ENCODE measurements at regions not wholly inside any gene's neighbourhood (a gene's known extent, or its start where the extent isn't known, plus 50 kb on each side); places are given as distances from the start of the nearest gene placed in this dataset.

DNA sequence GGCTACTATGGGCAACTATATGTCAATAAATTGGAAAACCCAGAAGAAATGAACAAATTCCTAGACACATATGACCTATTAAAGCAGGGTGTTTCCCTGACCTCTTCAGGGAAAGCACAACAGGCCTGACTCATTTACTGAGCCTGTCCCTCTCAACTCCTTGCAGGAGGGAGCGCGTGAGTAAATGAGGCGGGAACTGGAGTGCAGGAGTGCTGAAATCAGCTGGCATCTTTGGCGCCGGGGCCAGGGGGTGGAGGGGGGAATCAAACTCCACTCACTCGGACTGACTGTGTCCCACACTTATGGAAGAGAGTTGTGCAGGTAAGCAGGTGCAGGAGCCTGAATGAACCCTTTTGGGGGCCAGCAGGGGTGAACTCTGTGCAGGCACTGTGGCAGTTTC lies 671.2 kb upstream of the PTCHD4 start:
- DNase-seq (ENCODE audit: extremely low read depth in 1 of 11, low read depth in 9 of 11, low spot score in 4 of 11): no peak

GRCh38 chr6:48777411-48777810 lies 666.4 kb upstream of the PTCHD4 start:
- DNase-seq (ENCODE audit: extremely low read depth in 1 of 11, low read depth in 9 of 11, low spot score in 4 of 11): no peak

DNA sequence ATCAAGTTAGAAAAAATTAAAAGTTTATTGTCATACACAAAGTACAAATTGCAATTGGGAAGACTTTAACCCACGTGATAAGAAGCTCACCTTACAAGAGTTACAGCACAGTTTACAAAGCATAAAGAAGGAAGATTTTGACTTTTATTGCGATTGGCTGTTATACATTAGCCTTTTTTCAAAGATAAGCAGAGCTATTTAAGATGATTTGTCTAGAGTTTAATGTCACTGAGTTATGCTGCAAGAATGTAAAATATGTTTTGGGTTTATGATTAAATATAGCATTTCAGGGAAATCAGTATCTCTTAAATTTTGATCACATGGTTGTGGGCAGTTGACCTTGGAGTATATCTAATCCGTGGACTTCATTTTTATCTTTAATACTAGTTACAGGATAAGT lies 664.2 kb upstream of the PTCHD4 start:
- DNase-seq (ENCODE audit: extremely low read depth in 1 of 11, low read depth in 9 of 11, low spot score in 4 of 11): no peak

GRCh38 chr6:48774276-48774675 lies 663.3 kb upstream of the PTCHD4 start:
- DNase-seq (ENCODE audit: extremely low read depth in 1 of 11, low read depth in 9 of 11, low spot score in 4 of 11): no peak

GRCh38 chr6:48766349-48766748 lies 655.4 kb upstream of the PTCHD4 start:
- DNase-seq (ENCODE audit: extremely low read depth in 1 of 11, low read depth in 9 of 11, low spot score in 4 of 11): no peak

DNA sequence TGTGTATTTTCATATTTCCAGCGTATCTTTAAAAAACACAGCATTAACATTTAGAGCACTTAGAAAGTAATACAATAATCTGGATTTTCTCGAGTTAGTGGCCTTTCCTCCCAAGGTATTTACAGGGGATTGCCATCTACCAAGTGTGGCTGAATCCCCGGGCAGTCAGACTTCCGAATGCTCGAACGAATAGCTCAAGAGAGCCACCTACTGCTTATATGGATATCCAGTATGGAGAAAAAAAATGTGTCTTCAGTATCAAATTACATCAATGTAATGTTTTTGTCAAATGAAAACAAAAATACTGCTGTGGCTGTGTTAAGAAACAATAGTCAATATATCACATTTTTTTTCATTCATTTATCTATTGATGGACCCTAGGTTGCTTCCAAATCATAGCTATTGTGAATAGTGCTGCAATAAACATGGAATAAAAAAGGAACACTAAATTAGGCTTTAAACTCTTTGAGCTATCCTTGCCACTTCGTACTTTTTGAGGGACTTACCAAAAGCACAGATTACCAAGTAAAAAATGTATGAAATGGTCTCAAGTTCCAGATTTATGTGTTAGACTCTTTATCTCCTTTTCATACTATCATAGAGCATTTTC lies 654.5 kb upstream of the PTCHD4 start:
- DNase-seq (ENCODE audit: extremely low read depth in 1 of 11, low read depth in 9 of 11, low spot score in 4 of 11): peak; percentile 17 to 60 (median 40)

DNA sequence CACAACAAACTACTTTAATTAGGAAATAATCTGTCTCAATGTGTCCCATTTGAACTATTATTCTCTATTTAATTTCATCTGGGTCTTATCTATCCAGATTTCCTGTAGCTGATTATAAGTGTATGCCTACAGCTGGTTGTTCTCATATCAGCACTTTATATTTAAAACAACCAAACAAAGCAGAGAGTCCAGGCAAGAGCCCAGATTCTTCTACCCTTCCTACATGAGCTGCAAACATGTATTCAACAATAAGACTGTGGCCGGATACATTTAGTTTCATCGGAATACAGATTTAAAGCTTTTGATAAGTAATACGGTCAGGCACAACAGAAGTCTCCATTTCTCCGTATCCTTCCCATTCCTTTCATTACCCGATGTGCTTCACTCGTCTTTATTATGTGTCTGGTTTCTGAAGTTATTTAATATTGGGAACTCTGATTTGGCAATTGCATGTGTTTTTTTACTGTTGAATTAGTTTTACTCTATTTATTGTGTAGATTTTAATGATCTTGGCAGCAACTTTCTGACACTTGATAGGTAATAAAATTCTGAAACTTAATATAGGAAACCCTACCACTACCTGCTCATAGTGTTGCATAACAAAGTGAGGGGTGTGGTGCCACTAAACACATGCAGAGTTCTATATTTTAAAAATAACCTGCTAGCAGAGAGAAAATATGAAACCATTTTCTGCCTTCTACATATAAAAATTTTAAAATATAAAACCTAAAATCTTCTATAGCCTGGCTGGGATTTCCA lies 653.5 kb upstream of the PTCHD4 start:
- no peak for DNase-seq (ENCODE audit: extremely low read depth in 1 of 11, low read depth in 9 of 11, low spot score in 4 of 11)

- no peak for DNase-seq (ENCODE audit: extremely low read depth in 1 of 11, low read depth in 9 of 11, low spot score in 4 of 11)
Observed at GRCh38 chr6:48757661-48758060, 646.7 kb upstream of the PTCHD4 start.

GRCh38 chr6:48755315-48755714 lies 644.3 kb upstream of the PTCHD4 start:
- DNase-seq (ENCODE audit: extremely low read depth in 1 of 11, low read depth in 9 of 11, low spot score in 4 of 11): no peak

- DNase-seq (ENCODE audit: extremely low read depth in 1 of 11, low read depth in 9 of 11, low spot score in 4 of 11): no peak
Observed at GRCh38 chr6:48754641-48755040, 643.6 kb upstream of the PTCHD4 start.

- no peak for DNase-seq (ENCODE audit: extremely low read depth in 1 of 11, low read depth in 9 of 11, low spot score in 4 of 11)
Observed at GRCh38 chr6:48750861-48751260, 639.9 kb upstream of the PTCHD4 start.

GRCh38 chr6:48747471-48747870 lies 636.5 kb upstream of the PTCHD4 start:
- no peak for DNase-seq (ENCODE audit: extremely low read depth in 1 of 11, low read depth in 9 of 11, low spot score in 4 of 11)

DNA sequence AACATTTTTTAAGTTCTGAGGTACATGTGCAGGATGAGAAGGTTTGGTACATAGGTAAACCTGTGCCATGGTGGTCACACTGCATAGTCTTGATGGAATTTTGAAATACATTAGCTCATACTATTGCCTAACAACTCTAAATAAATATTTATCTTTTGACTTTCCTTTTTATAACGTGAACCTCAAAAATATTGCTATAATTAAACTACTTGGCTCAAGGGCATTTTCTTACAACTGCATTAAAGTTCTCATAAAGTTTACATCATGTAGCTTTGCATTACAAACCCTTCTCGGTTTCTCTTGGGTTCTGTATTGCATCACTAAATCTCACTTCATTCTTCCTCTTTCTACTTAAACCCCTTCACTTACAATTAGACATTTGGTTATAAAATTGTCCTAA lies 636.0 kb upstream of the PTCHD4 start:
- DNase-seq (ENCODE audit: extremely low read depth in 1 of 11, low read depth in 9 of 11, low spot score in 4 of 11): no peak

DNA sequence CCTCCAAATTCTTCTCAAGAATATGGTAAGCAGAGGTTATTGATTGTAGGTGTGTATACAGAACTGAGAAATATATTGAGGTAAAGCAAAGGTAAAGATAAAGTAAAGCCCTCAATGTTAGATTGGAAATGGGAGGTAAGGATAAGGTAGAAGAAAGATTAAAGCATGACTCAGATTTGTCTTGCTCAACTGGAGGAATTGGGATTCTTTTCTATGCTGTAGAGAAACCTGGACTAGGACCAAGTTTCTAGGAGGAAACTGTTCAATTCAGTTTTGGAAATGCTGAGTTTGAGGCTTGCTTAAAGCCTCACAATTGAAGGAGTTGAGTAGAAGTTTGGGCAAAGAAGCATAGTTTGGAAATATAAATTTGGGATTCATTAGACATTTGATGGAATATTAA lies 634.0 kb upstream of the PTCHD4 start:
- DNase-seq (ENCODE audit: extremely low read depth in 1 of 11, low read depth in 9 of 11, low spot score in 4 of 11): no peak

DNA sequence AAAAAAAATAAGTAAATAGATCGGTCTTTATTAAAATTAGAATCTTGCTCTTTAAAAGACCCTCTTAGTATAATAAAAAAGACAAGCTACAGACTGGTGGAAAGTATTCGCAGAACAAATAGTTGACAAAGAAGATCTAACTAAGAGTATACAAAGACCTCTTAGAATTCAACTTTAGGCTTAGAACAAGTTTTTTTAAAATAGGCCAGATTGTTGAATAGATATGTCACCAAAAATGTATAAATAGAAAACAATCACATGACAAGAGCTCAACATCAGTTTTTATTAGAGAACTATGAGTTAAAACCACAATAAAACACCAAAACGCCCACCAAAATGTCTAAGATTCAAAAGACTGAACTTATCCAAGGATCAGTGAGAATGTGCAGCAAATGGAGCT lies 632.7 kb upstream of the PTCHD4 start:
- DNase-seq (ENCODE audit: extremely low read depth in 1 of 11, low read depth in 9 of 11, low spot score in 4 of 11): no peak

DNA sequence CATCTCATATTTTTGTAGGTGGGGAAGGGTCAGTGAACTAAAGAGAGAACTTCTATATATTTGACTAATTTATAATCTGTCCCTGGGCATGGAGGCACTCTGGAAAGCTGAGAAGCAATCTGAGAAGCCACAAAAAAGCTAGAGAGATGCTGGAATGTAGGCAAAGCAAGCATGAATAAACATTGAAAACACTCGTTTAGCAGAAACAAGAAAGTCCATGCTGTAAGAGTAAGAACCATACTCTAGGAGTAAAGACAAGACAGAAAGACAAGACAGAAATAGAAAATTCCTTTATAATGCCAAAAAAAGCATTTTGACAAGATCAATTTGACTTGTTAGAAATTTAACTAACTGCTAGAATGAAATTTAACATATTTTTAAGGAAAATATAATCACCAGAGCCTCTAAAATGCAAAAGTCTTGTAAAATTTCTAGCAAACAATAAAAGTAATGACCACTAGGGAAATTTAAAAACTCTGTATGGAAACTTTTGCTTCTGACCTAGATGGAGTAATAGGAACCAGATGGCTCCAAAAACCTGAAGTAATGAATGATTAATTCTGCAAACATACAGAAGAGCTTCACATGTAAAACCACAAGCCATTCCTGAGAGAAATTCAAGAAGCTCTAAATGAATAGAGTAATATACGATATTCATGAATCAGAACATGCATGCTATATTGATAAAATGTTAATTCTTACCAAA lies 625.7 kb upstream of the PTCHD4 start:
- DNase-seq (ENCODE audit: extremely low read depth in 1 of 11, low read depth in 9 of 11, low spot score in 4 of 11): no peak

DNA sequence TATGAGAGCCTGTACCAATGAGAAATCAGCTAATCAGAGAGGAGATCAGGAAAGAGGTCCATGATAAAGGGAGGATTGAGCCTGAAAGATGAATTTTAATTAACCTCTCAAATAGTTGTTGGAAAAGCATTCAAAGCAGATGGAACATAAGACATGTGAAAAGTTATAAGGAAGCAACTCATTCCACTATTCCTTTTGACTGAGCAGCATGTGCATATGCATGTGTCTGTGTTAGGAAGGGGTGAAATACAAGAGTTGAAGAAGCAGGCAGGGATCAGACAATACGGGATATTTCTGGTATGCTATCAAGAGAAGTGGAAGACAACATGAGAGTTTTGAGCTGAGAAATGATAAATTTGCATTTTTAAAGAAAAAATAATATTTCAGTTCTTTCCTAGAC lies 624.8 kb upstream of the PTCHD4 start:
- DNase-seq (ENCODE audit: extremely low read depth in 1 of 11, low read depth in 9 of 11, low spot score in 4 of 11): no peak

- no peak for DNase-seq (ENCODE audit: extremely low read depth in 1 of 11, low read depth in 9 of 11, low spot score in 4 of 11)
Observed at GRCh38 chr6:48733581-48733980, 622.6 kb upstream of the PTCHD4 start.

DNA sequence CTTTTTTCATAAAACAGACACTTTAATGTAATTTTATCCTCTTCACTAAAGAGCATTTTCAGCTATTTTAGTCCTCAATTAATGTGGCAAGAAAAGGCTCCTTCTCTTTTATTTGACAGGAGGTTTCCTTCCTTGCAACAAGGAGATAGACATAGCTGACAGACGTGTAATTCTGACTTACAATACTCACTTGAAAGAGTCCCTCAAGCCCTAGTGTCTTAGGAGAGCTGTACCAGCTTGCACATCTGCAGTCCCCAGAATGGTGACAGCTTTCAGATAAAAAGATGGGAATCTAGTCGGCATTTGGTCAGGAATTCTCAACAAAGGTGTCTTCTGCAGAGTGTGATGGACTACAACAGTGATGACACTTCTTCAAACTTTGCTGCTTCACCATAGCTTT lies 603.7 kb upstream of the PTCHD4 start:
- DNase-seq (ENCODE audit: extremely low read depth in 1 of 11, low read depth in 9 of 11, low spot score in 4 of 11): no peak

GRCh38 chr6:48714250-48714649 lies 603.3 kb upstream of the PTCHD4 start:
- no peak for DNase-seq (ENCODE audit: extremely low read depth in 1 of 11, low read depth in 9 of 11, low spot score in 4 of 11)

Data from renal cortex interstitium (tissue), 11 donors.